ENCODE measurements at regions not wholly inside any gene's neighbourhood (a gene's known extent, or its start where the extent isn't known, plus 50 kb on each side); places are given as distances from the start of the nearest gene placed in this dataset.

GRCh38 chr6:165819394-165819793 is 156.4 kb upstream of the PDE10A start:
- DNase-seq, result no peak

GRCh38 chr6:165818200-165818599 is 155.2 kb upstream of the PDE10A start:
- no peak for DNase-seq

DNA sequence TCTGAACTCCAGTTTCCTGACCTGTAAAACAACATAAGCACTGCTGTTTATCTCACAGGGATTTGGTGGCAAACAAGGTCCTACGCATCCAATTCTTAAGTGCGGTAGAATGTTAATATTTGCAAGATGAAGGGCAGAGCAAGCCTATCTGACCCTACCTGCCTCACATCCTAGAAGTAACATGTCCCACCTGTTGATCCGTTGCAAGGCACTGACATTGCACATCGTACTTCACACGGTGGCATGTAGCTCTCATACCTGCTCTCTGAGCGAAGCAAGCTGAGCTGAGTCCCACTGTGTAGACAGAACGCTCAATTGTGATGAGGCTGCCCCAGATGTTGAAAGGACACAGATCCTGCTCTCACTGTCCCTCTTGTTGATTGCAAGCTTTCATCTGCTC is 154.7 kb upstream of the PDE10A start:
- no peak for DNase-seq

- DNase-seq, result no peak
Measured at GRCh38 chr6:165817148-165817547, 154.1 kb upstream of the PDE10A start.

GRCh38 chr6:165814679-165815078 is 151.6 kb upstream of the PDE10A start:
- DNase-seq, result no peak

DNA sequence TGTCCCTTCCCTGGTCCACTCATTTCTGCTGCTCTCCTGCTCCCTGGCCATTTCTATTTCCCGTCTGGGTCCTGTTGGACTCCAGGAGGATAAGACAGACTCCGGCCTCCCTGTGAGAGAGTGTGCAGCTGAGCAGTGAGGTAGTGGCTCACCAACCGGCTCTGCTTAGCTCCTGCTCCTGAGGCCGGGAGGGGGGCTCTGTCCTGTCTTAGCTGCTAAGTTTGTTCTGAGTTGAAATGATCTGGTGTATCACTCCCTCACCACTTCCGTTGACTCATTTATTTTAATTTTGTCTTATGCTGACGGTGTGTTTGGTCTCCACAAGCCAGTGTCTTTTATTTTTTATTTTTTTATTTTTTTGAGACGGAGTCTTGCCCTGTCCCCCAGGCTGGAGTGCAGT is 148.5 kb upstream of the PDE10A start:
- DNase-seq, result no peak

- no peak for DNase-seq
Measured at GRCh38 chr6:165808021-165808420, 145.0 kb upstream of the PDE10A start.

DNA sequence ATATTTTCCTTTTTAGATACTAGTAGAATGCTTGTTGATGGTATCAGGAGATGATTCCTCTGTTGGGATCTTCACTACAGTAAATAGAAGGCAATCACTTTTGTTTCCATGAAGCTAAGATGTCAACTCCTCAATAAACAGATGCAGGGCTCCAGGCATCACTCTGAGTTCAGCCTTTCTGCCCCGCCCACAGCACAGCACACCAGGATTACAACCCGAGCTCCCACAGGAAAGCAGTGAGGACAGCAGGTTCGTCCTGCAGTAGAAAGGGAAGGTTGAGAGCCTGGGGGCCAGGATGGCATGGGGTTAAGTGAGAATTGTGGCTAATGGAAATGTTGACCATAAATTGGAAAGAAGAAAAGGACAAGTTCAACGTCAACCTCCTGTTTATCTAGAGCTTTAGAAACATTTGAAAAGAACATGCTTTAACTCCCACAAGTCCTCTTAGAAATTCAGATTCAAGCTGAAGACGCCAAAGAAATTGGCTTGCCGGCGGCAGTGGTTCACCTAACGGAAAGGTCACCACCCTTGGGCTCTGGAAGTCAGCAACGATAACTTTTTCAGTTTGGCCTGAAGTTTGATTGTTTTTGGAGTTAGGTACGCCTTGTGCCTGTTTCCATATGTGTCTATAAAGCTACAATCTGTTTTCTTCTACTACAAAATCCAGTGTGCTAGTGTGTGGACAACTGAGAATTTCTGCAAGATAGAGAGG is 144.4 kb upstream of the PDE10A start:
- DNase-seq, result no peak

GRCh38 chr6:165806126-165806810 is 143.2 kb upstream of the PDE10A start:
- no peak for DNase-seq

DNA sequence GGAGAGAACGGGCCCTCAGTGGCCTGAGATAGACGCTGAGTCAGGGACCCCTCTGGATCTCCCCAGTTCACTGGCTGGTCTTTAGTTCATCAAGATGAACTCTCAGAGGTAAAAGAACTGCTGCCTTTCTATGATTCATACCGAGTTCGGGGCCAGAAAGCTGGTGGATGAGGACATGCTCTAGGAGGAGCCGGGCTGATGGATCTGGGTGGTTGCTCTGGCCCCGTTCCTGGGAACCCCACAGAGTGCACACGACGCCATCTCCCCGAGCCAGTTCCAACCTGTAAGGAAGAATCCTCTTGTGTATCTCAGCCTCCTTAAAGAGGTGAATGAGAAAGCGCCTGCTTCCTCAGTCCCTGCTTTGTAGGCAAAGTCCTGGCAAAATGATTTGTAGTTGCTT is 142.6 kb upstream of the PDE10A start:
- no peak for DNase-seq

GRCh38 chr6:165805067-165805555 is 142.1 kb upstream of the PDE10A start:
- no peak for DNase-seq

- DNase-seq, result peak; percentile 49
Measured at GRCh38 chr6:165804331-165805066, 141.5 kb upstream of the PDE10A start.

DNA sequence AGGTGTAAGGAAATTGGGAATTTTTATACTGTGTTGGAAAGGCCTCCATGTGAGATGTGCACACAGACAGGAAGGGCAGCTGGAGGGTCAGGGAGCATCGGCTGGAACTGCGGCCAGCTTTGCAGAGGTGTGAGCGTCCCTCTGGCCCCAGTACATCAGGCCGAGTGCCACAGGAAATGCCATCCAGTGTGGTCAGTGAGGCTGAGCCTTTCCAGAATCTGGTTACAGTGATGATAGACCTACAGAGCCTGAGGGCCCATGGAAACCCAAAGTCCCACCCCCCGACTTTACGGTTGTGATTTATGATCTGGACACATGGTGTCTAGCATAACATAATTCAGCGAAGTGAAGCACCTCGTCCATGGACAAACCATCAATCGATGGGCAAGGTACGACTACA is 137.3 kb upstream of the PDE10A start:
- no peak for DNase-seq

GRCh38 chr6:165799391-165800153 is 136.5 kb upstream of the PDE10A start:
- no peak for DNase-seq

DNA sequence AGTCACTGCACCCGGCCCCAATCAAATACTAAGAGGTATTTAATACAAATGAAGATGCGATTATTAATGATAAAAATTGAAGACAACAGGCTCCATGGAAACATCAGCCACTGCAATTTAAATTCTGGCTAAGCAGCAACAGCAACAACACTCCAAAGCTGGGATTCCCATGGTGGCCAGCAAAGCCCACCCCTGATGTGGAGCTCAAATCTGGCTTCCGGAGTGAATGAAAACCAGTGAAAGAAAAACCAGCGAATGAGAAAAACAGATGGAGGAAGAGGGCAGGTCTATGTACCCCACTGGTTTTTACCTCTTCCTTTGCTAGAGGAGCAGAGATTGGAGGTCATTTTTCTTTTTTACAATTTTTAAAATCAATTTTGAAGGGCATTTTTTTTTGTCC is 135.9 kb upstream of the PDE10A start:
- no peak for DNase-seq

- no peak for DNase-seq
Measured at GRCh38 chr6:165794179-165794601, 131.1 kb upstream of the PDE10A start.

DNA sequence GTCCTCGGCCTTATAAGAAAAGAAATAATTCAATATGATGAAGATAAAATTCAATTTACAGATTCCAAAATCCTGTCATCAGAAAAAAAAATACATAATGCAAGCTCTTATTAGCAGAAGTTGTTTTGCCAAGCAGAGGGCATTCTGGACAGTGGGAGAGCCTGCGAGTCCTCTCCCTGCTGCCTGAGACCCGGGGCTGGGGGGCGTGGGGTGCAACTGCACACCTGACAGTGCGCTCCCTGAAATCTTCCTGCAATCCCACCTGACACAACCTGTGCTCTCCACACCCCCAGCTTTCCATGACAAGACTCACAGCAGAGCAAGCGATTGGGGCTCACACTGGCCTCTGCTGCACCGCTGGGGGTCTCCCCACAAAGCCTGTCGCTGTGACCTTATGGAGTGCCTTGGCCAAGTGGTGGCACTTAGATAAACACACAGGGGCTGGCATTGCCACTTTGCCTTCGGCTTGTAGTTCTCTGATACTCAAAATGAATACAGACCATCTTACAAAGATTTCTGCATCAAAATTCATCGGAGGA is 130.3 kb upstream of the PDE10A start:
- no peak for DNase-seq

DNA sequence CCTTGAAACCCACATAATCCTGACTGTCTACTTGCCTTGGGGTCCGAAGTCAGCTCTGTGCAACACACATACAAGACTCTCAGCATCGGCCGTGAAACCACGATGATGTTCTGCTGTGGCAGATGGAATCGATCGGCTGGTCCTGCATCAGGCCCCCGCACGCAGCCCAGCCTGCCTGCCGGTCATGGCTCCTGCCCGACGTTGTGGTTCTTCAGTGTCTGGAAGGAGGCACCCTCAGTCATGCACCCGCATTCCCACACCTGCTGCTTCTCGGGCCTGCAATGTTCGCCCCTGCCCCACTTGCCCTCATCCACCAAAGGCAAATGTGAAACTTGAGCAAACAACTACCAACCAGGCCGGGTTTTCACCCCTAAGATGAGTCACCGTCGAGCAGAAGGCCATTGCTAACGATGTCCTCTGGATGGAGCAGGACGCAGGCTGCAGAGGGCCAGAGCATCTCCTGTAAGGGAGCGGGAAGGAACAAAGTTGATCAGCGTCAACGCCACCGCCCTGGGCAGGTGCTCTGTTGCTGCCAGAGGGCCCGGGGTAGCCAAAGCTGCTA is 128.9 kb upstream of the PDE10A start:
- no peak for DNase-seq

GRCh38 chr6:165791306-165791705 is 128.3 kb upstream of the PDE10A start:
- DNase-seq, result no peak

DNA sequence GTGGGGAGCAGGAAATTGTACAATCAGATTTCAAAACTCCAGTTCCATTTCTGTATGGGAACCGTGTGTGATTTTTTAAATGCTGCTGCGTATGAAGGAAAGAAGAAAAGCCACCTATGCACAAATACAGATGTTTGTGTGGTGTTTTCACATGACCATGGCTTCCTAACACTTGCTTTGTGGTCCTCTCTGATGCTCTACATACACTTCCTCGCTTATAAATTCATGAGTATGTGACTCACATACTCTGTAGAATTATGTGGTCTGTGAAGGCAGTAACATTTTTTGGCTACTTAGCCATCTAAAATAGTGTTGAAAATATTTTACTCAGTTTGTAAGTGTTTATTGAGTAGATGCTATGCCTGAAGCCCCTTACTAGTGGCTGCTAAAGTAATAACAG is 119.8 kb upstream of the PDE10A start:
- DNase-seq, result no peak

GRCh38 chr6:165782134-165782533 is 119.1 kb upstream of the PDE10A start:
- DNase-seq, result no peak

GRCh38 chr6:165777680-165778079 is 114.6 kb upstream of the PDE10A start:
- no peak for DNase-seq

Measured in dermis blood vessel endothelial cell (primary cell).